Upper lobe of left lung (tissue), 6 donors: ENCODE measurements at regions not wholly inside any gene's neighbourhood (a gene's known extent, or its start where the extent isn't known, plus 50 kb on each side); places are given as distances from the start of the nearest gene placed in this dataset.

Experiments
- ATAC-seq, 2 donors: fragments of 200-7000 bp; cut with Tn5 transposase; one replicate each; pipeline ENCODE4 v1.9.1; 2022; ENCODE audit warnings: mild to moderate bottlenecking in 2 of 2, moderate library complexity in 2 of 2; ENCODE audit not compliant: low FRiP score in 2 of 2
- DNase-seq, 2 donors: peaks; one replicate each; pipeline ENCODE4 v3.0.0-alpha.2; 2019 to 2020
- H3K27ac ChIP-seq, 4 donors: fragments of 200-600 bp; sonication (generic); one replicate each; pipeline ENCODE4 v1.5.1; 2016 to 2019
- H3K27me3 ChIP-seq, 4 donors: fragments of 200-600 bp; sonication (generic); one replicate each; pipeline ENCODE4 v1.5.1; 2017 to 2019
- H3K36me3 ChIP-seq, 4 donors: fragments of 200-600 bp; sonication (generic); one replicate each; pipeline ENCODE4 v1.5.1; 2016 to 2019
- H3K4me1 ChIP-seq, 4 donors: fragments of 200-600 bp; sonication (generic); one replicate each; pipeline ENCODE4 v1.5.1; 2018 to 2019
- H3K4me3 ChIP-seq, 4 donors: fragments of 200-600 bp; sonication (generic); one replicate each; pipeline ENCODE4 v1.5.1; 2017 to 2019; ENCODE audit warnings: mild to moderate bottlenecking in 2 of 4, moderate library complexity in 1 of 4
- H3K9me3 ChIP-seq, 4 donors: fragments of 200-600 bp; sonication (generic); one replicate each; pipeline ENCODE4 v1.5.1; 2018 to 2019
- CTCF ChIP-seq, 6 experiments: fragments of 450-650 bp in 4 of 6; fragments of 200-600 bp in 2 of 6; sonication (generic) in 2 of 6; IDR thresholded peaks; one replicate each; pipeline ENCODE4 v1.5.1; 2016 to 2019; ENCODE audit warnings: antibody characterized with exemption in 6 of 6
- EP300 ChIP-seq, 4 donors: sonication (generic); formaldehyde crosslinking; IDR thresholded peaks; one replicate each; pipeline ENCODE4 v1.5.1; 2017; ENCODE audit warnings: antibody characterized with exemption in 4 of 4, control low read depth in 2 of 4
- POLR2A ChIP-seq, 4 donors: fragments of 450-650 bp; IDR thresholded peaks; one replicate each; pipeline ENCODE4 v1.5.1; 2016 to 2017; ENCODE audit warnings: antibody characterized with exemption in 4 of 4, mild to moderate bottlenecking in 2 of 4
- POLR2AphosphoS5 ChIP-seq, 2 donors: sonication (generic); formaldehyde crosslinking; IDR thresholded peaks; one replicate each; pipeline ENCODE4 v1.5.1; 2017; ENCODE audit warnings: antibody characterized with exemption in 2 of 2
- WGBS, 2 donors: methylation state at CpG; one replicate each; pipeline ENCODE4 v1.1.5; 2017 to 2018; 5-methylcytosine and 5-hydroxymethylcytosine counted together
- donor health status: DM: no; HTN: no; CAD: no; lungs with moderate emphysema.
- donor health status: DM: no; HTN: yes; CAD: no; lungs with severe emphysema.

DNA sequence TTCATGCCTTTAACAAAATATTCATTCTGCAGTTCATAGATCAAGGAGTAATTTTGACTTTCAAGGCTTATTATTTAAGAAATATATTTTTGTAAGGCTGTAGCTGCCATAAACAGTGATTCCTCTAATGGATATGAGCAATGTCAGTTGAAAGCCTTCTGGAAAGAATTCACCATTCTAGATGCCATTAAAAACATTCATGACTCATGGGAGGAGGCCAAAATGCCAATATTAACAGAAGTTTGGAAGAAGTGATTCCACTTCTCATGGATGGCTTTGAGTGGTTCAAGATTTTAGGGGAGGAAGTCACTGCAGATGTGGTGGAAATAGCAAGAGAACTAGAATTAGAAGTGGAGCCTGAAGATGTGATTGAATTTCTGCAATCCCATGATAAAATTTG is 229.1 kb downstream of the DEPDC1B start:
- H3K4me3 ChIP-seq, result no peak overlapping the region
- H3K4me1 ChIP-seq, result no peaks in the 10 kb centered on the region
- DNase-seq (no peak), ATAC-seq (no peak)
- H3K9me3 ChIP-seq, result no peaks in the 10 kb centered on the region
- H3K27ac ChIP-seq, result no peak overlapping the region
- no peaks in the 10 kb centered on the region for H3K27me3 ChIP-seq
- TF ChIP-seq CTCF (IDR thresholded peaks at IDR 0.05), result no peak
- no peak for TF ChIP-seq POLR2A (IDR thresholded peaks at IDR 0.05)
- no peak for TF ChIP-seq EP300 (IDR thresholded peaks at IDR 0.05)
- TF ChIP-seq POLR2AphosphoS5 (IDR thresholded peaks at IDR 0.05), result no peak
- no peaks in the 10 kb centered on the region for H3K36me3 ChIP-seq

GRCh38 chr5:60469286-60469685 is 230.7 kb downstream of the DEPDC1B start:
- H3K27ac ChIP-seq, result no peak overlapping the region
- 98 to 100% methylated on average over 1 of the region's 1 CpG for WGBS, 2 donors
- no peaks in the 10 kb centered on the region for H3K9me3 ChIP-seq
- ATAC-seq (no peak), DNase-seq (no peak)
- H3K36me3 ChIP-seq, result no peaks in the 10 kb centered on the region
- no peak overlapping the region for H3K4me3 ChIP-seq
- H3K27me3 ChIP-seq, result no peaks in the 10 kb centered on the region
- no peak for TF ChIP-seq CTCF (IDR thresholded peaks at IDR 0.05)
- no peak for TF ChIP-seq POLR2A (IDR thresholded peaks at IDR 0.05)
- no peak for TF ChIP-seq POLR2AphosphoS5 (IDR thresholded peaks at IDR 0.05)
- H3K4me1 ChIP-seq, result no peaks in the 10 kb centered on the region

GRCh38 chr5:60463179-60463868 is 236.6 kb downstream of the DEPDC1B start:
- peak in 1 of 2 donors; percentile 63 for ATAC-seq
- no peaks in the 10 kb centered on the region for H3K36me3 ChIP-seq
- H3K27ac ChIP-seq, result no peak overlapping the region
- DNase-seq, result no peak
- H3K4me3 ChIP-seq, result no peak overlapping the region
- TF ChIP-seq POLR2A (IDR thresholded peaks at IDR 0.05), result no peak
- no peak for TF ChIP-seq EP300 (IDR thresholded peaks at IDR 0.05)
- TF ChIP-seq CTCF (IDR thresholded peaks at IDR 0.05), result no peak
- TF ChIP-seq POLR2AphosphoS5 (IDR thresholded peaks at IDR 0.05), result no peak
- WGBS, 2 donors, result 45 to 63% methylated on average over 5 of the region's 5 CpGs
- H3K27me3 ChIP-seq, result no peaks in the 10 kb centered on the region
- H3K4me1 ChIP-seq, result no peaks in the 10 kb centered on the region
- no peaks in the 10 kb centered on the region for H3K9me3 ChIP-seq

GRCh38 chr5:60458666-60459065 is 241.3 kb downstream of the DEPDC1B start:
- no peaks in the 10 kb centered on the region for H3K9me3 ChIP-seq
- 76 to 79% methylated on average over 7 of the region's 7 CpGs for WGBS, 2 donors
- no peak for DNase-seq
- no peaks in the 10 kb centered on the region for H3K36me3 ChIP-seq
- H3K27ac ChIP-seq, result no peak overlapping the region
- no peaks in the 10 kb centered on the region for H3K27me3 ChIP-seq
- no peak for ATAC-seq
- no peaks in the 10 kb centered on the region for H3K4me1 ChIP-seq
- no peak for TF ChIP-seq CTCF (IDR thresholded peaks at IDR 0.05)
- TF ChIP-seq POLR2AphosphoS5 (IDR thresholded peaks at IDR 0.05), result no peak
- TF ChIP-seq POLR2A (IDR thresholded peaks at IDR 0.05), result no peak
- no peak for TF ChIP-seq EP300 (IDR thresholded peaks at IDR 0.05)
- H3K4me3 ChIP-seq, result no peak overlapping the region

GRCh38 chr5:60457233-60457632 is 242.7 kb downstream of the DEPDC1B start:
- no peak overlapping the region for H3K4me3 ChIP-seq
- H3K36me3 ChIP-seq, result no peaks in the 10 kb centered on the region
- TF ChIP-seq CTCF (IDR thresholded peaks at IDR 0.05) (no peak), EP300 (IDR thresholded peaks at IDR 0.05) (no peak), POLR2AphosphoS5 (IDR thresholded peaks at IDR 0.05) (no peak), POLR2A (IDR thresholded peaks at IDR 0.05) (no peak)
- no peaks in the 10 kb centered on the region for H3K27me3 ChIP-seq
- DNase-seq (no peak), ATAC-seq (no peak)
- H3K27ac ChIP-seq, result no peak overlapping the region
- no peaks in the 10 kb centered on the region for H3K4me1 ChIP-seq
- H3K9me3 ChIP-seq, result no peaks in the 10 kb centered on the region
